A673 (cell line): ENCODE measurements at regions not wholly inside any gene's neighbourhood (a gene's known extent, or its start where the extent isn't known, plus 50 kb on each side); places are given as distances from the start of the nearest gene placed in this dataset.

Source experiments
- EZH2 ChIP-seq: fragments of 200-600 bp; sonication (generic); IDR thresholded peaks from 2 replicates; pipeline ENCODE4 v1.6.1; 2017; ENCODE audit warnings: borderline replicate concordance, low read depth, mild to moderate bottlenecking, mixed read lengths, antibody characterized with exemption, low read length; ENCODE audit not compliant: poor library complexity, severe bottlenecking
- TF ChIP-seq, protein P1 (sequence below): fragments of 300-800, 200-600 bp; sonication (generic); conservative IDR thresholded peaks from 2 replicates; pipeline ENCODE4 v1.5.1; 2017; ENCODE audit warnings: low read depth, mild to moderate bottlenecking, antibody characterized with exemption, low read length, moderate library complexity, mixed read lengths

DNA sequence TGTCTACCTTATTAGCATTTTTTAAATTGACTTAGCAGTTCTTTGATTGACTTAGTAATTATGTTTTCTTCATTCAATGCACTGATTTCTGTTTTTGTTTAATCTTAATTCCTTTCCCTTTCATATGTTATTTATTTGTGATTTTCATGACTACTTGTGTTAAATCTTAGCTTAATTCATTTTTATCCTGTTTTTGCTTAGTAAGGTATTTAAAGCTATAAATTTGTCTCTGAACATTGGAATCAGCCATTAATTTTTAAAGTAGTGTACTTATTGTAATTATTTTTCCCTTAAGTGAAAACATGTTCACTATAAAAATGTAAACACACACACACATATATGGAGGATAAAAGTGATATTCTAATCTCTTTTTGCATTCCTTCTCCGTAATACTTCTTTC is 109.1 kb upstream of the DIPK2B start:
- TF ChIP-seq, protein P1, sequence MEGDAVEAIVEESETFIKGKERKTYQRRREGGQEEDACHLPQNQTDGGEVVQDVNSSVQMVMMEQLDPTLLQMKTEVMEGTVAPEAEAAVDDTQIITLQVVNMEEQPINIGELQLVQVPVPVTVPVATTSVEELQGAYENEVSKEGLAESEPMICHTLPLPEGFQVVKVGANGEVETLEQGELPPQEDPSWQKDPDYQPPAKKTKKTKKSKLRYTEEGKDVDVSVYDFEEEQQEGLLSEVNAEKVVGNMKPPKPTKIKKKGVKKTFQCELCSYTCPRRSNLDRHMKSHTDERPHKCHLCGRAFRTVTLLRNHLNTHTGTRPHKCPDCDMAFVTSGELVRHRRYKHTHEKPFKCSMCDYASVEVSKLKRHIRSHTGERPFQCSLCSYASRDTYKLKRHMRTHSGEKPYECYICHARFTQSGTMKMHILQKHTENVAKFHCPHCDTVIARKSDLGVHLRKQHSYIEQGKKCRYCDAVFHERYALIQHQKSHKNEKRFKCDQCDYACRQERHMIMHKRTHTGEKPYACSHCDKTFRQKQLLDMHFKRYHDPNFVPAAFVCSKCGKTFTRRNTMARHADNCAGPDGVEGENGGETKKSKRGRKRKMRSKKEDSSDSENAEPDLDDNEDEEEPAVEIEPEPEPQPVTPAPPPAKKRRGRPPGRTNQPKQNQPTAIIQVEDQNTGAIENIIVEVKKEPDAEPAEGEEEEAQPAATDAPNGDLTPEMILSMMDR: no peak
- TF ChIP-seq EZH2: no peak
